ENCODE measurements at regions not wholly inside any gene's neighbourhood (a gene's known extent, or its start where the extent isn't known, plus 50 kb on each side); places are given as distances from the start of the nearest gene placed in this dataset.

DNA sequence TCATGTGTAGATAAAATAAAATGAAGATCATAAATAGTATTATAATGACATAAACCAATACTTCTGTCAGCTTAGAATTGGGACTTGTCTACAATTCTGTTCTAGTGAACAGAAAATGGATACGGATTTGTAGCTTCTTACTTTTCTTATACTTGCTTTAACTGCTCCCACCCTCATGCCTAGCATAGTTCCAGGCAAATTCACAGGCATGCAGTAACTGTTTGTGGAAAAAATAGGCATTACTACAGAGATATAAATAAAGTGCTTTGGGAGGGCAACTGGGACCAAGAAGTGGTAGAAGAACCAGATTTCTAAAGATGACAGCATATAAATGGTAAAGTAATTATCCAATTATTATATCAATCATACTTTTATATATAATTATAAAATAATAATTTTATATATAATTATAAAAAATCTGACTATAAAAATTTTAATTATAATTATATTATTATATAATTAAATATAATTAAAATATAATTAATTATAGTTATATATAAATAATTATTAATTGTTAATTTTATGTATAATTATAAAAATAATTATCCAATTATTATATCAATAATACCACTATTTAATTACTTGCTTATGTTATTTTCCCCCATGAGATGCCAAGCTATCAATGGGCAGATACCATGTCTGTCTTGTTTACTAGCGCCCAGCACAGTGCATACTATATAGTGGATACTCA is 144.1 kb downstream of the NOC3L start:
- H2AFZ ChIP-seq (ENCODE audit: low read length): no peak overlapping the region
- in situ Hi-C loops (cut with HindIII; ENCODE audit: extremely low pct_ligation_motif_present, low pct_unique_long_range_greater_than_20kb) (no loop called here), intact Hi-C loops (cut with micrococcal nuclease; ENCODE audit: unreplicated experiment) (no loop called here)
- ChIA-PET CTCF (ENCODE audit: low intra/inter-chr PET ratio, low total read pairs) (no interaction called here), POLR2A (no interaction called here)
- no peaks in the 10 kb centered on the region for H4K20me1 ChIP-seq (ENCODE audit: insufficient read depth, low read length)
- no peaks in the 10 kb centered on the region for H3K27me3 ChIP-seq (ENCODE audit: control insufficient read depth in 1 of 2, insufficient read depth in 2 of 2, low read length in 2 of 2)
- H3K4me1 ChIP-seq (ENCODE audit: insufficient read depth, low read length): no peaks in the 10 kb centered on the region
- BruUV-seq (replicated peaks): no TSS peak
- no peak overlapping the region for H3K4me2 ChIP-seq (ENCODE audit: low read depth, low read length)
- DNase-seq (ENCODE audit: low spot score) (no peak), FAIRE-seq (no peak), ATAC-seq (no peak)
- 61% methylated on average over 2 of the region's 2 CpGs for WGBS (ENCODE audit: low lambda C conversion rate)
- no peaks in the 10 kb centered on the region for H3K9me3 ChIP-seq (ENCODE audit: low read length)
- no peaks in the 10 kb centered on the region for H3K79me2 ChIP-seq (ENCODE audit: insufficient read depth, low read length)
- no peaks in the 10 kb centered on the region for H3K36me3 ChIP-seq (replicated peaks in 1 of 2; ENCODE audit: control insufficient read depth in 1 of 2, insufficient read depth in 2 of 2, low read length in 2 of 2)
- H3K9ac ChIP-seq (ENCODE audit: insufficient read depth, low read depth, low read length): no peak overlapping the region
- H3K27ac ChIP-seq (ENCODE audit: extremely low read length, insufficient read depth, low read length): no peak overlapping the region
- TF ChIP-seq ZNF614 (CRISPR knock-in tag; IDR thresholded peaks at IDR 0.05; ENCODE audit: borderline replicate concordance) (no peak), GFI1 (CRISPR knock-in tag; IDR thresholded peaks at IDR 0.05; ENCODE audit: borderline replicate concordance) (no peak), ELF1 (CRISPR knock-in tag; IDR thresholded peaks at IDR 0.05) (no peak), TBL1XR1 (IDR thresholded peaks at IDR 0.05; ENCODE audit: borderline replicate concordance, low read length, partially characterized antibody) (no peak), E2F2 (CRISPR knock-in tag; IDR thresholded peaks at IDR 0.05; ENCODE audit: borderline replicate concordance) (no peak), CEBPG (CRISPR knock-in tag; IDR thresholded peaks at IDR 0.05) (no peak), ISX (CRISPR knock-in tag; conservative IDR thresholded peaks at IDR 0.05) (no peak), ZFP1 (CRISPR knock-in tag; IDR thresholded peaks at IDR 0.05) (no peak)
- H3K4me3 ChIP-seq (replicated peaks in 1 of 3; ENCODE audit: insufficient read depth in 1 of 3, low read depth in 2 of 3, low read length in 3 of 3): no peak overlapping the region

DNA sequence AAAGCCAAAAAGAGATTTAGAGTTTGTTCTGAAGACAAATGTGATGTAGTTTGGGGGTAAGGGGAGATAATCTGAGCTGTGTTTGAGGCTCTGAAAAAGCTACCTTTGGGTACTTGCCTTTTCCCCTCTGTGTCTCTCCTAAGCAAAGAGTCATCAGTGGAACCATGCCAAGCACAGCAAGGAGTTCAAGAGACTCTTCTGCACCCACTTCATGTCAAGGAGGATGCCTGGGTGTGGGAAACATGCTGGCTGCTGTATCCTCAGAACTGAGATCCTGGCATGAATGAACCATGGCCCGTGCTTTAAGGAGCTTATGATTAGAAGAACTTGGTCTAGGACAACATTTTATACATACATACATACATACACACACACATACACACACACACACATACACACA is 142.9 kb downstream of the NOC3L start:
- Histone ChIP-seq H2AFZ (ENCODE audit: low read length) (no peak overlapping the region), H3K79me2 (ENCODE audit: insufficient read depth, low read length) (no peaks in the 10 kb centered on the region), H3K27ac (ENCODE audit: extremely low read length, insufficient read depth, low read length) (no peak overlapping the region), H3K9me3 (ENCODE audit: low read length) (no peaks in the 10 kb centered on the region), H4K20me1 (ENCODE audit: insufficient read depth, low read length) (no peaks in the 10 kb centered on the region), H3K4me2 (ENCODE audit: low read depth, low read length) (no peak overlapping the region), H3K27me3 (ENCODE audit: control insufficient read depth in 1 of 2, insufficient read depth in 2 of 2, low read length in 2 of 2) (no peaks in the 10 kb centered on the region), H3K9ac (ENCODE audit: insufficient read depth, low read depth, low read length) (no peak overlapping the region), H3K4me3 (replicated peaks in 1 of 3; ENCODE audit: insufficient read depth in 1 of 3, low read depth in 2 of 3, low read length in 3 of 3) (no peak overlapping the region), H3K36me3 (replicated peaks in 1 of 2; ENCODE audit: control insufficient read depth in 1 of 2, insufficient read depth in 2 of 2, low read length in 2 of 2) (no peaks in the 10 kb centered on the region), H3K4me1 (ENCODE audit: insufficient read depth, low read length) (no peaks in the 10 kb centered on the region)
- no TSS peak for BruUV-seq (replicated peaks)
- WGBS (ENCODE audit: low lambda C conversion rate): 63% methylated on average over 1 of the region's 1 CpG
- CTCF ChIA-PET (ENCODE audit: low intra/inter-chr PET ratio, low total read pairs): no interaction called here
- POLR2A ChIA-PET: no interaction called here
- ATAC-seq (no peak), DNase-seq (ENCODE audit: low spot score) (no peak), FAIRE-seq (no peak)
- intact Hi-C loops (cut with micrococcal nuclease; ENCODE audit: unreplicated experiment) (no loop called here), in situ Hi-C loops (cut with HindIII; ENCODE audit: extremely low pct_ligation_motif_present, low pct_unique_long_range_greater_than_20kb) (no loop called here)
- TF ChIP-seq ZFP36L1 (CRISPR knock-in tag; IDR thresholded peaks at IDR 0.05) (no peak), DPF2 (CRISPR knock-in tag; IDR thresholded peaks at IDR 0.05; ENCODE audit: borderline replicate concordance, low read depth) (no peak), REXO4 (CRISPR knock-in tag; IDR thresholded peaks at IDR 0.05; ENCODE audit: borderline replicate concordance) (no peak), ZMYM4 (CRISPR knock-in tag; IDR thresholded peaks at IDR 0.05) (no peak), NFRKB (IDR thresholded peaks at IDR 0.05) (no peak), ZBTB37 (CRISPR knock-in tag; IDR thresholded peaks at IDR 0.05) (no peak), ZNF75D (CRISPR knock-in tag; IDR thresholded peaks at IDR 0.05; ENCODE audit: borderline replicate concordance) (no peak)
- TF ChIP-seq, protein P1, sequence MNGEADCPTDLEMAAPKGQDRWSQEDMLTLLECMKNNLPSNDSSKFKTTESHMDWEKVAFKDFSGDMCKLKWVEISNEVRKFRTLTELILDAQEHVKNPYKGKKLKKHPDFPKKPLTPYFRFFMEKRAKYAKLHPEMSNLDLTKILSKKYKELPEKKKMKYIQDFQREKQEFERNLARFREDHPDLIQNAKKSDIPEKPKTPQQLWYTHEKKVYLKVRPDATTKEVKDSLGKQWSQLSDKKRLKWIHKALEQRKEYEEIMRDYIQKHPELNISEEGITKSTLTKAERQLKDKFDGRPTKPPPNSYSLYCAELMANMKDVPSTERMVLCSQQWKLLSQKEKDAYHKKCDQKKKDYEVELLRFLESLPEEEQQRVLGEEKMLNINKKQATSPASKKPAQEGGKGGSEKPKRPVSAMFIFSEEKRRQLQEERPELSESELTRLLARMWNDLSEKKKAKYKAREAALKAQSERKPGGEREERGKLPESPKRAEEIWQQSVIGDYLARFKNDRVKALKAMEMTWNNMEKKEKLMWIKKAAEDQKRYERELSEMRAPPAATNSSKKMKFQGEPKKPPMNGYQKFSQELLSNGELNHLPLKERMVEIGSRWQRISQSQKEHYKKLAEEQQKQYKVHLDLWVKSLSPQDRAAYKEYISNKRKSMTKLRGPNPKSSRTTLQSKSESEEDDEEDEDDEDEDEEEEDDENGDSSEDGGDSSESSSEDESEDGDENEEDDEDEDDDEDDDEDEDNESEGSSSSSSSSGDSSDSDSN (CRISPR knock-in tag; IDR thresholded peaks at IDR 0.05): no peak
